GM21737 (cell line): ENCODE measurements at regions not wholly inside any gene's neighbourhood (a gene's known extent, or its start where the extent isn't known, plus 50 kb on each side); places are given as distances from the start of the nearest gene placed in this dataset.
A peak's percentile ranks its signal among the peaks of the same experiment; 100 is the strongest.

ENCODE experiments used
- ATAC-seq: cut with Tn5 transposase; IDR thresholded peaks from one replicate; pipeline ENCODE4 v1.9.1; 2021; ENCODE audit warnings: mild to moderate bottlenecking, moderate library complexity; ENCODE audit not compliant: unreplicated experiment

DNA sequence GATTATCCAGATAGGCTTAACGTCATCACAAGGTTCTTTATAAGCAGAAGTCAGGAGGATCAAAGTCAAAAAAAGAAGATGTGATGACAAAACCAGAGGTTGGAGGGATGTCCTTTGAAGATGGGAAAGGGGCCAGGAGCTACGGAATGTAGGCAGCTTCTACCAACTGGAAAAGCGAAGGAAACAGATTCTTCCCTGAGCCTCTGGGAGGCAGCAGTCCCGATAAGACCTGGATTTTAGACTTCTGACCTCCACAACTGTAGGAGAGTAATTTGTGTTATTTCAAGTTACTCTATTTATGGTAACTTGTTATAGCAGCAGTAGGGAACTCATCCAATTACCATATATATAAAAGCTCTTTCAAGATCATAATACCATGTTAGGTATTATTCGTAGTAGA lies 98.8 kb upstream of the MYCBP2 start:
- no peak for ATAC-seq

DNA sequence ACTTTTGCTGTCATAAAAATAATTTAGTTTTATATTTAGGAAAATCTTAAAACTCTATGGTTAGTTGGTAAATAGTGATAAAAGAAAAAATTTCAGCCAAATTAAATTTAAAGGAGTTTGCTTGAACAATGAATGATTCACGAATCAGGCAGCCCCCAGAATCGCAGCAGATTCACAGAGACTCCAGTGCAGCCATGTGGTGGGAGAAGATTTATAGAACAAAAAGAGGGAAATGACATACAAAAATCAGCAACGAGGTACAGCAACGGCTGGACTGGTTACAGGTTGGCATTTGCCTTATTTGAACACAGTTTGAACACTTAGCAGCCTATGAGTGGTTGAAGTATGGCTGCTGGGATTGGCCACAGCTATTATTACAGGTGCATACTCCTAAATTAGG lies 96.4 kb upstream of the MYCBP2 start:
- ATAC-seq = no peak

DNA sequence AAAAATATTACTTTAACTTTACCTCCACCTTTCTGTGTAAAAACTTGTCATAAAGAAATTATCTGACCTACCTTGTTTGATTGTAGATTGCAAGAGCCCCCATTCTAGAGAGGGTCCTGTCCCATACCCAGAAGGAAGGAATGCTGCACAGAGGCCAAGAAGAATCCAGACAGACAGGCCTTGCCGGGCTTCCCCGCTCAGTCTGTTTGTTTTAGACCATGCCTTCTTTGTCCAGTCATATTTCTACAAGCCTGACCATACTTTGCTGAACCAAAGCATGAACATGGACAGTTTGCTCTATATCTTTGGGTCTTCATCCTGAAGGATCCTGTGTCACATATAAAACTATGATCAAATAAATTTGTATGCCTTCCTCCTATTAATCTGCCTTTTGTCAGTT lies 95.8 kb upstream of the MYCBP2 start:
- ATAC-seq = no peak

DNA sequence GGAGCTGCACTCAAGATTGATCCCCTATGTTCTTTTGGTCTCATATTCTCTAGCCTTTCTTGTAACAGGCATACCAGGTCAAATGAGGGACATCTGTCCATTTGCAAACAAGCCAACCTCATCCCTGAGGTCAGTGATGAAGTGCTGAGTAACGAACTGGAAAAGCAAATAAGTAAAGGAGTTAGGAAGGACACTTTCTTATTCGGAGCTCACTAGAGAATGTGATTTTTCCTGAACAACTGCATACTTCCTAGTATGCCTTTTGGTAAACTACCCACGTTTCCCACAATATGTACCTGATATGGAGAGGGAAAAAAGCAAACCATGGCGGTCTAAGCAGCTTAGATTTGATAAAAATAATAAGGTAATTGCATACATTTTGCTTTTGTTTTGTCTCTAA lies 91.0 kb upstream of the MYCBP2 start:
- ATAC-seq = no peak

DNA sequence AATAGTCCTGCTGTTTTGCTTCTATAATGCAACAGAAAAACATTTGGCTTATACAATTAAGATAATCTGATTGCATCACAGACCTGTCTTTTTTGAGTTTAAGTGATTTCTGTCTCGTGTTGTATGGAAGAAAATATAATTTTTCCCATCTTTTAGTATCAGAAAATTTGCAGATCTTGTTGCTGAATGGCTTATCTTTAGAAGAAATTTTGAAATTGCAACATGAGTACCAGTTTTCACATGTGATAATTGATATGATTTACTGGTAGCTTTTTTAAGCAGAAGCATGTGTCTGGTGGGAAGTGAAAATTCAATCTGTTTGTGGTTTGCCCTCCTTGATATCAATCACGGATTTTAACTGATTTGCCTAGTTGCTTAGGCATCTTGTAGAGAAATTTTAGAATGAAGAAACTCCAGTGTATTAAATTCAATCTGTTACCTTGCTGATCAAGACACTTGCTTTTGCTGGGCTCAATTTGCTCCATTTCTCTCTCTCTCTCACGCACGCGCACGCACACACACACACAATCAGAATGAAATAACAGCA lies 89.8 kb upstream of the MYCBP2 start:
- ATAC-seq = no peak

DNA sequence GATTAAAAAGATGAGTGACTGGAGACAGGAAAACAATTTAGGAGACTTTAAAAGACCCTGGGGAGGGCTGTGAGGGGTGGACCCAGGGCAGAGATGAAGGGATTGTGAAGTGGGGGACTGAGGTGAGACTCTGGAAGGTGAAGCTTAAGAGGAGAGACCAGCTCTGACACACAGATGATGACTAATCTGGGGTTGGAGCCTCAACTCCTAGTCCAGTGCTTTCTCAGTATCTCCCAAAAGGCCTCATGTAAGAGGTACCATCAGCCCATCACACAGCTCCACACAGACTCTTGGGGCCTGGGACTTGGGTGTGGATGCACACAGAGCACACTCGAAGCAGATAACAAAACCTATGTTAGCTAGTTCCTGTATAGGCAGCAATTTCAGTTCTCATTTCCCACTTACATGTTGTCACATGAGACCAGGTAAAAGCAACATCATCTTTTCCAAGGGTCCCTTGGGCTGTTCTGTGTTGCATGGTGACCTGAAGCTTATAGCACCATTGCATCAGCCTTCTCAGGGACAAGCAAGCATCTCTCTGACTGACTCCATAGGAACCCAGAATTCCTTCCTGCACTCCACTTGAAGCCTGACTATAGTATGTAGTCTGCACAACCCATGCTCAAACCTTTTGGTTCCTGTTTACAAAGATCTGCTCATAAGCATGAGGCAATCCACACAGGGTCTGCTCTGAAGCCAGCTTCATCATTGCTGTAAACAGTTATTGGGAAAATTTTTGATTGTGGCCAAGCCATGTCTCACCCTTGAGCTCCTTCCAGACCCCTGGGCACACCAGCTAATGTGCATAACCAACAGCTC lies 88.6 kb upstream of the MYCBP2 start:
- peak; percentile 65 for ATAC-seq

DNA sequence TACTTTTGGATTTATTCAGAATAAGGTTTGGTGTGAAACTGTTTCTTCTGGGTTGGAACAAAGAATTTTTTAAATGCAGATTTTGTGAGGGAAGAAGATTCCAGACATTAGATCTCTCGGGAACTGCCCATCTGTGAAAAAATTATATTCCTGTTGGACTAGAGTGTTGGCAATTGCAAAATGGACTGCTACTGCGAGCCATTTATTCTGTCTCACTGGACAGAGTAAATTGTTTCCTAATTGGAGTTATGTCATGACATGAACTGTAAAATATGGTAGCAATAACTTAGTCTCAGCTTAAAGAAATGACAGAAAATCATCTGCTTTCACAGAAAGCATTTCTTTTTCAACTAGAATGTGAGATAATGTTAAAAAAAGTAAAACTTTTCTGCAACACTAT lies 86.0 kb upstream of the MYCBP2 start:
- ATAC-seq = no peak

DNA sequence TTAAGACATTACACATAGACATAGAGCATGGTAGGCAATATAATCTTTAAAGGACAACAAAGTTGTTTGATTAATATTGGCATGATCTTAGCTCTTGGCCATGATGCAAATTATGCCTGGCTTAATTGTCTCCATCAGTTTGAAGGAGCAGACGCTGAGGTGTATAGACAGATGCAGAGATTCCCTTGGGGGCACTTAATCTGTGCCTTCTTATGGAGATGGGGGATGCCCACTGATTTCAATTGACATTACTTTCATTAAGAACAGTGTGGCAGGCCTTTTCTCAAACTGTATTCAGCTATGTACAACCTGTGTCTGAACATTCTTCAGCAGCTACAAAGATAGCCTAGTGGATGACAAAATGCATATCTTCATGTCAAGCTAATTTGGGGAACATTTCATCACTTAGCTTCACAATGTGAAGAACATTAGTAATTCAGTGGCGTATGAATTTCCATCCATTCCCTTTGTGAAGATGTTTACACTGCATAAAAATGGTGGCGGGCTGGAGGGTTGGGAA lies 85.3 kb upstream of the MYCBP2 start:
- ATAC-seq = no peak

DNA sequence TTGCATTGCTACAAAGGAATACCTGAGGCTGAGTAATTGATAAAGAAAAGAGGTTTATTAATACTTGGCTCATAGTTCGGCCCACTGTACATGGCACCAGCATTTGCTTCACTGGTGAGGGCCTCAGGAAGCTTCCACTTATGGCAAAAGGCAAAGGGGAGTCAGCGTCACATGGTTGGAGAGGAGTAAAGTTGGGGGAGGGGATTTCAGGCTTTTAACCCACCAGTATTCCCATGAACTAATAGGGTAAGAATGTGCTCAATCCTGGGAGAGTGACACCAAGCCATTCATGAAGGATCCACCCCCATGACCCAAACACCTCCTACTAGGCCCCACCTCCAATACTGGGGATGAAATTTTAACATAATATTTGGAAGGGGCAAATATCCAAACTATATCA lies 82.5 kb upstream of the MYCBP2 start:
- ATAC-seq = no peak

DNA sequence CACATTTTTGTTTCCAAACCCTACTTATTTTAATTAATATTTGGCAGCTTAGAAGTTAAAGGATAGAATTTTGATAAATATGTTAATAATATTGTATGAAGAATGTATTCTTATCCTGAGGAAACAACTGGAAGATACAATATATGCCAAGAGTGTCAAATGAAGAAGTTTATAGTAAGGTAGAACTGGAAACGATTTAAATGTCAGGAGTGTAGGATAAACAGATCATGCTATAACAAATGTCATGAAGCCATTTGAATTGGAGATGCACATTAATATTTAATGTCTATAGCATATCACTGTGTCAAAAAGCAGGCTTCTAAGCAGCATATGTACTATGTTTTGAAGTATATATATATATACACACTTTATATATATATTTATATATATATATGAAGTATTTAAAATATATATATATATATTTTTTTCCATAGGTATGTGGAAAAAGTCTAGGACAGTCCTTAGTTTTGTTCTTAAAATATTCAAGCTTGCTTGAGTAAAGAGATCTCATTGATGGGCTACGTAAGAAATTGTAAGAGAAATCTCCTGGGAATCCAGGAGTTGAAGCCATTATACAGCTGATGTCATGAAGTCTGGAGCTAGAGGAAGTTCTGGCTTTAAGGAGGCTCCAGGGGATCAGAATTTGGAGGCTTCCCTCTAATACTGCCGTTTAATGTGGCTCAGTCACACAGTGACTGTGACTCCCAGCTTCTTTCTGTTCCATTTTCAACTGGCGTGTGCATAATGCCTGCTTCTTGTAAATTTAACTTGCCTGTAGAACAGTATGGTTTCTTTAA lies 79.9 kb upstream of the MYCBP2 start:
- ATAC-seq = no peak

DNA sequence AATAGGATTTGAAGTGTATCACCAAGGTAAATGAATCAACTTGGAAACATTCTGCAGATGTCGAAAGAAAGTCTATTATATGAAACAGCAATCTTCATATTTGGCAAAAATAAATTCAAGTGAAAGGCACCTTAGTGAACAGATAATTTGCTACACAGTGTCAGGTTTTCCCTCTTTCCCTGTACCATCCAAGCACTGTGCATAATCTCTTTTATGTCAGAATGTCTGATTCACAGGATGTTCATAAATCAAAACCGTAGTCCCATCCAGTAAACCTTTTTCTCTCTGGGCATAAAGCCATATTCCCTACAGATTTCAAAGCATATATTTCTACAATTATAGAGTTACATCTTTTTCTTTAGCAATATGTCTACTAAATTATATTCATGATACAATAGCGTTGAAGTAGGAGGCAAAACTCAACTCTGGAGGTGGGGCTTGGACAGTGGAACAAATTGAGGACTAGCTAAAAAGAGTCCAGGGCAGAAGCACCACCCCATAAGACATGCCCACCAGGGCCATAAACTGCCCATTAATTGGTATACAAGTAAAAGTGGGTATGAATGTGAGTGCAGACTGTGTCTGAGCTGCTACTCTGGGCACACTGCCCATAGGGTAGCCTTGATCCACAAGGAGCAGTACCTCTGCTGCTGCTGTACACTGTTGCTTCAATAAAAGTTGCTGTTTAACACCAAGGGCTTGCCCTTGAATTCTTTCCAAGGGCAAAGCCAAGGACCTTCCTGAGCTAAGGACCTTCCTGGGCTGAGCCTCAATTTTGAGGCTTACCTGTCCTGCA lies 72.1 kb upstream of the MYCBP2 start:
- ATAC-seq = no peak

DNA sequence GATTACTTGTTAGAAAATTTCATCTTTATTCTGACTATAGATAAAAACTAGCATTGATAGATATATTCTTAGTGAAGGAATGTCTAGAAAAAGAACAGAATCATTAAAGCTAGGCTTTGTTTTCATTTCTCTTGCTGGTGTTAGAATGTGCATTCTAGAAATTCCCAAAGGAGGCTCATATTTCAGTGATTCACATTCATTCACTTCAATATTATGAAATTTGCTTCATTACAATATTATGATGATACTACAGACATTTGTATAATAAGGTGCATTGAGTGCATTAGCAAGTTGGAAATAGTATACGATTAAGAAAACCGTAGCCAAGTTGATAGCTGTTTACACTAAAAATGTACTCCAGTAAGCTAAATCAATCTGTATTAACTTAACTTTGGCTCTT lies 70.7 kb upstream of the MYCBP2 start:
- no peak for ATAC-seq

DNA sequence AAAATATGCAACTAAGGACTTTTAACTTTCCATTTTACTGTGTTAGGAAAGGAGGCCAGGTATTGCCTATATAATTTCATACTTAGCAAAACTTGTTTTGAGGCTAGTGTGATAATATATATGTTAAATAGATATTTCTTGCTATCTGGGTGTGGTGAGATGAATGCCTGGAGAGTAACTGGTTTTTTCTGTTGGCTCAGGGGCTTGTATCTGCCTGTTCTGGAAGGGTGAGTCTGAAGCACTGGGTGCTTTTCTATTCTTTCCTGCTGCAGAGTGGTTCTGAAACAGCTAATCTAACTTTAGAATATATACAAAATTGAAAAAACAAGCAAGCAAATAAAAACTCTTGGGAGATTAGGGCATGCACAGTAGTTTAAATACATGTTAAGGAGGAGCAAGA lies 64.6 kb upstream of the MYCBP2 start:
- ATAC-seq = no peak

DNA sequence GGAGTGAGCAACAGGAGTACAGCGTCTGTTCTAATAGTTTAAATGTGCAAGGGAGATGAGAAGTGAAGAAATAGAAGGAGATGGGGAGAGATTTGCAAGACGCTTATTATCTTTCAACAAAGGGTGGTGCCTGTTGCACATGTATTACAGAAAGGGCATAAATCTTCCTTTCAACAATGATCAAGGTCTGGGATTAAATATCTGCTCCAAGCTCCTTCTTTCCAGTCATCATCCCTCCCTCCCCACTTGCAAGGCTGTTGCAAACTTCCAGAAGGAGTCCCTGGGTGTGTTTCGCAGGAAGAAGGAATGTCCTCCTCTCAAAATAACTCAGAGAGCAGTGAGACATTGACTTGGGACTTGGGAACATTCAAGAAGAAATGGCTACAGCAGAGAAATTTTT lies 63.5 kb upstream of the MYCBP2 start:
- ATAC-seq = no peak

DNA sequence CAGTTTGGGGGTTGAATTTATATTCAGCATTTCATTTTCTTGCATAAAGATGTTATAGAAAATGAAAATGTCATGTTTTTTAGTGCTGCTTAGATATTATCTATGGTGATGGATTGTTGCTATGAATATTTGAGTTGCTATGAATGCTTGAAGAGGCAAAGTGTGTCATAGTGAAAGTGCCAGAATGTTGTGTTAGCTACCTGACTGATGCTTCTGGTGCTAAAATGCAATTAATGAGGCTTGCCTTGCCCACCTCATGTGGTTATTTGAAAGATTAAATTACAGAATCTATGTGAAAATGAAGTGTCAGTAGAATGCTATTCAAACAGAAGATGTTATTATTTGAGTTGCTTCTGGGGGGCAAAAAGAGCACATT lies 62.7 kb upstream of the MYCBP2 start:
- ATAC-seq = peak; percentile 65

DNA sequence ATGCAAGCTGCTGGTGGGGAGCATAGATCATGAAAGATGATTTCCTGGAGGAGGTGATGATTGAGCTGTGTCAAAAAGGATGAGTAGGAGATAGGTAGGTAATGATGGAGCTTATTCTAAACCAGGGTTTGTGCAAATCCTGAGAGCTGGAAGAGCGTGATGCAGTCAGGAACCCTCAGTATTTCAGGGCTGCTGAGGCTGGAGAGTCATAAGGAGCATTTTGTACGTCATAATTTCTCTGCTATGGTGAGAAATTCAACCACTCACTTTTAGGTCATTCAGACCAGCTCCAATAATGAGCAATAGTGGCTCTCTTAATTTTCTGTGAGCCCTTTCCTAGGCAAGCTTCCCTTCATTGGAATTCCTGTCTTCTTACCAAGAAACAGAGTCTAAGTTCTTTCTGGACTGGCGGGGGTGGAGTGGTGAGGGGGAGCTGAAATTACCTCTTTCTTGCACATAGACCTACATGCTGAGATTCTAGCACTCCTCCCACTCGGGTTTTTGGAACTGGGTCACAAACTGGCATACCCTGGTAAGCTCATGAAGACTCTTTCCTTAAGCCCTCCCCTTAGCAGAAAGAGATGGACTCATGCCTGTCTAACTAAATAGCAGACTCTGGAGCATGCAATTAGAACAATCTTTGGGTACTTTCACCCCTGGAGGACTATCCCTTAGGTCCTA lies 62.2 kb upstream of the MYCBP2 start:
- peak; percentile 10 for ATAC-seq

DNA sequence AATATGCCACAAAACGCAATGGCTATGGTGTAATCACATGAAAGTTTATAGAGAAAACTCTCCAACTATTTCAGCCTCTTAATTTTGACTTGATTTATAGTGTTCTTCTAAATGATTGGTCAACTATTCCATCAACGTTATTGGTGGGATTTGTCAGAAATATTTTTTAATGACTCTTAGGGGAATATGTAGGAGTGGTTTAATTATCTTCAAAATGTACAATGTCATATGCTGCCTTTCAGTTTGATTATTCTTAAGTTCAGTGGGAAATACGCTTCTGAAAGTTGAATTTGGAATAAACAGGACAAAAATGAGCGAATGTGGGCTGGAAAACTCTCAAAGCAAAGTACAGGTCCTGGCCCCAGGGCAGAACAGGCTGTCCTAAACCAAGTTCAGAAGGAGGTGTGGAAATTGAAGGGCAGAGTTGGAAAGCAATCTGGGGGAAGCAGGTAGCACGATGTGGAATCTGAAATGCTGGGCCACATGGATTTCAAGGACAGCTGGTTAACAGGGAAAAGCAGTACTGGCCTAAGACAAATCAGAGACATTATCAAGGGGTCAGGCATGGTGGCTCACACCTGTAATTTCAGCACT lies 60.8 kb upstream of the MYCBP2 start:
- no peak for ATAC-seq

DNA sequence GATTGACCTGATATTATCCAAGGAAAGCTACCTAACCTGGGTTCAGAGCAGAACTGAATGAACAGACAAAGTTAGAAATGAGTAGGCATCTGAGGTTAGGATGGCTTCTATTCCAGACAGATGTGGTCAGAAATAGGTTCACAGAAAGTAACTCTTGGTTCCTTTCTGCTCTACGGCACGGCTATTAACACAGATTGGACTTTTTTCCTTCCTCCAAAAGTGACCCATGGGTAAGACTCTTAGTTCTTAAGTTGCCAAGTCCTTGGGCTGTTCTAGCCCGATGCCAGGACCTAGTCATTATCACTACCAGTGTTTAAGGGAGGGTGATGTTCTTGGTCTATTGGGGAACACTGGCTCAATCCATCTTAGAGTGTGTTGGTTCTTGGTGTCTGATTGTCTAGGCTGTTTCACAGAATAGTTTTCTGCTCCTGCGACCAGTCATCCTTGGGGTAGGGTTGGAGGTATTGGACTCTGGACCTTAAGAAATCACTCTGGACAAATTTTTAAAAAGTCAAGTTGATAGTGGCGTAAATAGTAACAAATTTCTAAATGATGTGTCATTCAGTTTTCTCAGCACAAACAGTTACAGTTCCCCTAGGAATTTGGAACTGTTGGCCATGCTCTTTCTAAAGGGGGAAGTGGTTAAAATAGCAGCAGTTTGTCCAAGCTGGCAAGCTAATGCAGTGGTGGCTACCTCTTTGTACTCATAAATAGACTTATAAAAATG lies 60.1 kb upstream of the MYCBP2 start:
- ATAC-seq = no peak

DNA sequence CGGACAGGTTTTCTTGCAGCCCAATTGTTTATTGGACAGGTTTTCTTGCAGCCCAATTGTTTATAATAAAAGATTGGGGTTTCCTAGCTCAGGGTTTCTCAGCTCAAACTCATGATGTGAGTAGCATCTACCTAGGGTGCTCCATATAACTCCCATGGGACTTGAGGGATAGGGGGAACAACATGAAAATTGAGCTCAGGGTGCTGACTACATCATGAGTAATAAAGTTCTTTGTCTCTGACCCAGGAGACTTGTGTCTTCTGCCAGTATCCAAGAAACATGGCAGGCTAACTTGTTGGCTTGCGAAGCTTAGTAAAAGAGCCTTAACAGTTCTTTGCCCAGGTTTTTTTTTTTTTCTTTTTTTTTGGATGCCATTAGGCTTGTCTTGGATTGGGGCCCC lies 59.2 kb upstream of the MYCBP2 start:
- no peak for ATAC-seq

DNA sequence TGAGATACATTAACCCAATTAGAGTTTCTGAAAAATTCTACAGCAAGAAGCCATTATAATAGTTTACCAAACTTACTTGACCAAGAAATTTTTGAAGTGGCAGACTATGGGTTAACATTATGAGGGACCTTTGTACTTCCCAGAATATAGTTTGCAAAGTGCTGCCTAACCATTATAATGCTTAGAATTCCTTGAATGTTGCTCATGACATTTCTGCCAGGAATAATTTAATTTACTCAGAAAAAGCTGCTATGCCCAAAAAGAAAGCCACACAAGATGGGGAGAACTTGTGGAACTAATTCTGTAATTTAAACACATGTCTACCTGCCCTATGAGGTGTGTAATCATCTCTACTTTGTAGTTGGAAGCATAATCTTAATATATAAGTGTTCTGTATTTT lies 58.1 kb upstream of the MYCBP2 start:
- no peak for ATAC-seq
